B cell (primary cell): ENCODE measurements at regions not wholly inside any gene's neighbourhood (a gene's known extent, or its start where the extent isn't known, plus 50 kb on each side); places are given as distances from the start of the nearest gene placed in this dataset.

Experiments used
- ATAC-seq: fragments of 200-7000 bp; cut with Tn5 transposase; one replicate; pipeline ENCODE4 v1.10.0; 2021; ENCODE audit warnings: low read depth, mild to moderate bottlenecking, moderate number of reproducible peaks, moderate library complexity
- CTCF ChIA-PET: fragments of 350-600 bp; sonication (Branson Sonifier 250); formaldehyde crosslinking; loops from one replicate; lab custom pipeline; 2021; ENCODE audit warnings: antibody characterized with exemption, inconsistent platforms; lab: Charles Lee
- POLR2A ChIA-PET: fragments of 350-600 bp; sonication (Branson Sonifier 250); formaldehyde crosslinking; loops from one replicate; lab custom pipeline; 2021; ENCODE audit warnings: antibody characterized with exemption; lab: Charles Lee
- DNase-seq: peaks from one replicate; pipeline ENCODE4 v3.0.0; 2013
- H2AFZ ChIP-seq: 2 replicates; pipeline ENCODE4 v1.6.1; 2012; ENCODE audit warnings: mild to moderate bottlenecking, low read depth, low read length; ENCODE audit not compliant: insufficient read depth, poor library complexity, severe bottlenecking
- H3K27ac ChIP-seq, 2 donors: 1 replicate in 1 of 2; 2 replicates in 1 of 2; pipeline ENCODE4 v1.5.1; 2012 to 2013; ENCODE audit warnings: low read length in 2 of 2, mild to moderate bottlenecking in 2 of 2, moderate library complexity in 1 of 2
- H3K27me3 ChIP-seq, 4 experiments: fragments of 200-600 bp in 1 of 4; sonication (generic) in 1 of 4; replicated peaks in 1 of 4; 1 replicate in 2 of 4; 2 replicates in 2 of 4; pipeline versions ENCODE4 v1.6.1 to v1.7.0; 2013 to 2016; ENCODE audit warnings: low read length in 3 of 4, mild to moderate bottlenecking in 2 of 4, mixed read lengths in 1 of 4, moderate library complexity in 1 of 4; ENCODE audit not compliant: insufficient read depth in 4 of 4, control insufficient read depth in 3 of 4; ENCODE audit errors: control extremely low read depth in 1 of 4
- H3K36me3 ChIP-seq, 2 experiments: replicated peaks in 1 of 2; 1 replicate in 1 of 2; 2 replicates in 1 of 2; pipeline versions ENCODE4 v1.6.1 to v1.7.1; 2013; ENCODE audit warnings: low read length in 1 of 2; ENCODE audit not compliant: insufficient read depth in 2 of 2, control insufficient read depth in 1 of 2; ENCODE audit errors: control extremely low read depth in 1 of 2, extremely low read depth in 1 of 2
- H3K4me1 ChIP-seq, 2 donors: fragments of 200-600 bp in 1 of 2; sonication (generic) in 1 of 2; 1 replicate in 1 of 2; 2 replicates in 1 of 2; pipeline versions ENCODE4 v1.5.1 to v1.6.1; 2013 to 2017; ENCODE audit warnings: low read length in 2 of 2; ENCODE audit not compliant: control insufficient read depth in 2 of 2, insufficient read depth in 2 of 2
- H3K4me2 ChIP-seq: replicated peaks from 2 replicates; pipeline ENCODE3; 2012; ENCODE audit warnings: mild to moderate bottlenecking, low read depth, low read length; ENCODE audit not compliant: poor library complexity, severe bottlenecking
- H3K4me3 ChIP-seq, 5 experiments: fragments of 200-600 bp in 1 of 5; sonication (generic) in 1 of 5; 1 replicate in 3 of 5; 2 replicates in 2 of 5; pipeline versions ENCODE4 v1.5.1 to v1.7.0; 2011 to 2016; ENCODE audit warnings: low read length in 4 of 5, mild to moderate bottlenecking in 4 of 5, low read depth in 2 of 5, control low read depth in 1 of 5, moderate library complexity in 1 of 5; ENCODE audit not compliant: insufficient read depth in 1 of 5; ENCODE audit errors: control extremely low read depth in 1 of 5, extremely low read depth in 1 of 5
- H3K79me2 ChIP-seq: fragments of 200-600 bp; sonication (generic); one replicate; pipeline ENCODE4 v1.6.0; 2016; ENCODE audit warnings: low read length; ENCODE audit not compliant: control insufficient read depth, insufficient read depth
- H3K9ac ChIP-seq: fragments of 200-600 bp; sonication (generic); 2 replicates; pipeline ENCODE4 v1.6.1; 2017; ENCODE audit warnings: mild to moderate bottlenecking, low read length, moderate library complexity
- H3K9me3 ChIP-seq, 3 donors: one replicate each; pipeline versions ENCODE4 v1.6.1 to v1.7.1; 2013; ENCODE audit warnings: low read length in 2 of 3; ENCODE audit not compliant: control insufficient read depth in 2 of 3, insufficient read depth in 1 of 3; ENCODE audit errors: control extremely low read depth in 1 of 3
- H4K20me1 ChIP-seq: 2 replicates; pipeline ENCODE4 v1.6.0; 2012; ENCODE audit warnings: mild to moderate bottlenecking, low read length; ENCODE audit not compliant: insufficient read depth, control insufficient read depth, poor library complexity, severe bottlenecking
- H3K27ac Mint-ChIP-seq: one replicate; pipeline ENCODE4 v1.8.0; 2021; ENCODE audit warnings: mixed read lengths
- H3K27me3 Mint-ChIP-seq: one replicate; pipeline ENCODE4 v1.8.0; 2021; ENCODE audit warnings: mixed read lengths
- H3K4me1 Mint-ChIP-seq: one replicate; pipeline ENCODE4 v1.8.0; 2021; ENCODE audit warnings: mixed read lengths
- H3K4me3 Mint-ChIP-seq: one replicate; pipeline ENCODE4 v1.8.0; 2021; ENCODE audit warnings: mixed read lengths
- H3K9me3 Mint-ChIP-seq: one replicate; pipeline ENCODE4 v1.8.0; 2022; ENCODE audit warnings: mixed read lengths; ENCODE audit not compliant: insufficient read depth
- CTCF ChIP-seq: fragments of 200-600 bp; IDR thresholded peaks from one replicate; pipeline ENCODE4 v1.8.0; 2022; ENCODE audit warnings: antibody characterized with exemption, mild to moderate bottlenecking
- EZH2 ChIP-seq: IDR thresholded peaks from 2 replicates; pipeline ENCODE4 v1.6.1; 2012; ENCODE audit warnings: borderline replicate concordance, low read depth, mild to moderate bottlenecking, moderate library complexity, low read length; ENCODE audit not compliant: insufficient read depth, poor library complexity, severe bottlenecking
- WGBS: methylation state at CpG from one replicate; pipeline ENCODE4 v1.1.5; 2013; ENCODE audit warnings: missing lambda C conversion rate; ENCODE audit not compliant: insufficient coverage; 5-methylcytosine and 5-hydroxymethylcytosine counted together
- intact Hi-C: fragments of 100-400 bp; cut with micrococcal nuclease; formaldehyde crosslinking; loops from one replicate; pipeline ENCODE4 v1.10.0; 2022

- Histone ChIP-seq H3K36me3 (no peaks in the 10 kb centered on the region), H3K9me3 (peaks cover 0 to 1% (median 0%) of the 10 kb centered on the region in 3 donors), H3K27me3 (no peaks in the 10 kb centered on the region), H3K4me2 (no peak overlapping the region), H4K20me1 (no peaks in the 10 kb centered on the region), H3K4me1 (no peaks in the 10 kb centered on the region), H3K27ac (no peak overlapping the region), H3K4me3 (no peak overlapping the region), H3K9ac (no peak overlapping the region), H3K79me2 (no peaks in the 10 kb centered on the region), H2AFZ (no peak overlapping the region)
- H3K4me1 Mint-ChIP-seq = no peaks in the 10 kb centered on the region
- H3K27ac Mint-ChIP-seq = no peak overlapping the region
- TF ChIP-seq EZH2 = no peak
- TF ChIP-seq CTCF = no peak
- H3K27me3 Mint-ChIP-seq = no peaks in the 10 kb centered on the region
- peaks cover 2% of the 10 kb centered on the region for H3K9me3 Mint-ChIP-seq
- DNase-seq (no peak), ATAC-seq (no peak)
- ChIA-PET POLR2A (no interaction called here), CTCF (no interaction called here)
- intact Hi-C loops = no loop called here
- H3K4me3 Mint-ChIP-seq = no peak overlapping the region
Measured at GRCh38 chr1:82646336-82646735, 845.6 kb downstream of the ADGRL2 start.

GRCh38 chr1:82644186-82644915 is 843.6 kb downstream of the ADGRL2 start:
- Histone ChIP-seq H3K4me2 (no peak overlapping the region), H3K9me3 (peaks cover 0 to 1% (median 0%) of the 10 kb centered on the region in 3 donors), H4K20me1 (no peaks in the 10 kb centered on the region), H3K79me2 (no peaks in the 10 kb centered on the region), H3K9ac (no peak overlapping the region), H2AFZ (no peak overlapping the region), H3K36me3 (no peaks in the 10 kb centered on the region), H3K4me1 (no peaks in the 10 kb centered on the region), H3K4me3 (no peak overlapping the region), H3K27me3 (no peaks in the 10 kb centered on the region), H3K27ac (no peak overlapping the region)
- TF ChIP-seq CTCF (no peak), EZH2 (no peak)
- WGBS = no CpG with 5 or more reads among the region's 5 CpGs
- Mint-ChIP-seq H3K27me3 (no peaks in the 10 kb centered on the region), H3K4me3 (no peak overlapping the region), H3K9me3 (peaks cover 2% of the 10 kb centered on the region), H3K4me1 (no peaks in the 10 kb centered on the region), H3K27ac (no peak overlapping the region)
- ATAC-seq (no peak), DNase-seq (no peak)
- CTCF ChIA-PET = no interaction called here
- intact Hi-C loops = no loop called here
- POLR2A ChIA-PET = no interaction called here
